ENCODE measurements at regions not wholly inside any gene's neighbourhood (a gene's known extent, or its start where the extent isn't known, plus 50 kb on each side); places are given as distances from the start of the nearest gene placed in this dataset.

DNA sequence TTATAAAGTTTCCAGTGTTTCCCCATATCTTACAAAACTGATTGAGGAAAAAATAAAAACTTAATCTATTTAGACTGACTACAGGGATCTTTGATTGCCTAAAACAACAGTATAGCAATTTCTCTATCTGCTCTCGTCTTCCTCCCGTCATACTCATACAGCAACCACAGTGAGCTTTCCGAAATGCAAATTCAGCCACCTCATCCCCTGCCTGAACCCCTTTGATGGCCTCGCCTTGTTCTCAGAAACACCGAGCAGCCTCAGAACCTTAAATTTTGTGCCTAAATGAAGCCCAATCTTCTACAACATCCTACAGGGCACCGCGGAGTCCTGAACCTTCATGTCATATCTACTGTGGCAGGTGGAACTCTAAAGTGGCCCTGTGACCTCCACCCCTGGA is 223.7 kb upstream of the TMEM132C start:
- Histone ChIP-seq H3K9me3 (ENCODE audit: control insufficient read depth, low read depth, low read length) (no peaks in the 10 kb centered on the region), H3K27ac (ENCODE audit: insufficient read length, low read depth, low read length) (no peak overlapping the region), H3T11ph (ENCODE audit: low read length) (no peak overlapping the region), H4K5ac (ENCODE audit: insufficient read length, low read depth, low read length) (no peak overlapping the region), H3K56ac (ENCODE audit: insufficient read length, low read depth, low read length) (no peak overlapping the region), H4K20me1 (ENCODE audit: control insufficient read depth, insufficient read depth, insufficient read length) (no peaks in the 10 kb centered on the region), H3K79me2 (ENCODE audit: insufficient read depth, low read length) (no peaks in the 10 kb centered on the region), H4K8ac (replicated peaks; ENCODE audit: insufficient read length, low read depth, low read length) (no peak overlapping the region), H2BK15ac (ENCODE audit: low read depth, low read length) (no peak overlapping the region), H3K18ac (ENCODE audit: insufficient read length, low read depth, low read length) (no peak overlapping the region), H2AFZ (ENCODE audit: low read length) (no peak overlapping the region), H3K27me3 (ENCODE audit: insufficient read depth, low read length) (no peaks in the 10 kb centered on the region), H4K91ac (ENCODE audit: insufficient read length, low read depth, low read length) (no peak overlapping the region), H3K4me2 (ENCODE audit: insufficient read depth, insufficient read length, low read length) (no peak overlapping the region), H2BK5ac (ENCODE audit: insufficient read length, low read length) (no peak overlapping the region), H3K14ac (ENCODE audit: insufficient read depth, low read length) (no peak overlapping the region), H3K79me1 (ENCODE audit: insufficient read depth, low read depth, low read length, poor library complexity, severe bottlenecking) (no peaks in the 10 kb centered on the region), H3K4ac (ENCODE audit: low read depth, low read length) (no peak overlapping the region), H2AK5ac (ENCODE audit: insufficient read length, low read length) (no peak overlapping the region), H2BK20ac (ENCODE audit: low read depth, low read length, poor library complexity, severe bottlenecking) (no peak overlapping the region), H3K9ac (ENCODE audit: extremely low read depth, insufficient read length, low read length) (no peak overlapping the region), H3K4me1 (ENCODE audit: insufficient read depth, low read length) (no peaks in the 10 kb centered on the region), H3K23ac (ENCODE audit: insufficient read length, low read depth, low read length) (no peak overlapping the region), H2BK12ac (ENCODE audit: insufficient read length, low read depth, low read length) (no peak overlapping the region), H3K23me2 (ENCODE audit: insufficient read length, low read depth, low read length, poor library complexity, severe bottlenecking) (no peaks in the 10 kb centered on the region), H2BK120ac (ENCODE audit: low read depth, low read length, poor library complexity, severe bottlenecking) (no peak overlapping the region)
- no peak for DNase-seq
- peaks cover 0 to 7% (median 6%) of the 10 kb centered on the region in 3 experiments; a peak in 5 of 7 replicates for H3K36me3 Mint-ChIP-seq (ENCODE audit: insufficient read depth in 1 of 3, low read depth in 3 of 3)
- peaks cover 3% of the 10 kb centered on the region for H3K27me3 Mint-ChIP-seq (ENCODE audit: low read depth)
- WGBS (ENCODE audit: extremely low coverage, insufficient read length, low lambda C conversion rate): no CpG with 5 or more reads among the region's 7 CpGs
- H3K27ac Mint-ChIP-seq: no peak overlapping the region
- H3K9me3 Mint-ChIP-seq: peaks cover 13 to 15% of the 10 kb centered on the region in 2 experiments
- no peak for TF ChIP-seq CTCF (conservative IDR thresholded peaks at IDR 0.05)
- no peak overlapping the region for H3K4me3 Mint-ChIP-seq
- H3K4me1 Mint-ChIP-seq: no peaks in the 10 kb centered on the region

Data from H9 (cell line).